Psoas muscle (tissue), 7 donors: ENCODE measurements at regions not wholly inside any gene's neighbourhood (a gene's known extent, or its start where the extent isn't known, plus 50 kb on each side); places are given as distances from the start of the nearest gene placed in this dataset.

Source experiments
- ATAC-seq, 4 donors: fragments of 200-7000 bp; cut with Tn5 transposase; one replicate each; pipeline ENCODE4 v1.9.1; 2020; ENCODE audit warnings: moderate library complexity in 3 of 4, mild to moderate bottlenecking in 2 of 4
- DNase-seq, 2 donors: peaks; one replicate each; pipeline ENCODE4 v3.0.0-alpha.2; 2020
- H3K27ac ChIP-seq: fragments of 200-600 bp; one replicate; pipeline ENCODE4 v1.8.0; 2022
- H3K27me3 ChIP-seq, 3 donors: fragments of 200-600 bp in 1 of 3; one replicate each; pipeline versions ENCODE4 v1.6.1 to v1.8.0; 2013 to 2022; ENCODE audit warnings: low read length in 2 of 3, mild to moderate bottlenecking in 2 of 3, moderate library complexity in 1 of 3; ENCODE audit not compliant: insufficient read depth in 3 of 3
- H3K36me3 ChIP-seq, 2 donors: fragments of 200-600 bp in 1 of 2; one replicate each; pipeline versions ENCODE4 v1.6.1 to v1.8.0; 2013 to 2022; ENCODE audit warnings: low read depth in 1 of 2, mild to moderate bottlenecking in 1 of 2, moderate library complexity in 1 of 2; ENCODE audit not compliant: insufficient read depth in 1 of 2
- H3K4me1 ChIP-seq: fragments of 200-600 bp; one replicate; pipeline ENCODE4 v1.8.0; 2022
- H3K4me3 ChIP-seq: fragments of 200-600 bp; one replicate; pipeline ENCODE4 v1.8.0; 2022; ENCODE audit warnings: mild to moderate bottlenecking
- H3K9me3 ChIP-seq: fragments of 200-600 bp; one replicate; pipeline ENCODE4 v1.8.0; 2022
- WGBS, 3 donors: extraction: QIAGEN DNeasy Blood & Tissue Kit; methylation state at CpG; one replicate each; pipeline versions ENCODE4 v1.1.6 to v1.1.7; 2013; 5-methylcytosine and 5-hydroxymethylcytosine counted together
- intact Hi-C, 2 donors: fragments of 100-400 bp; cut with DNase I; formaldehyde crosslinking; loops; one replicate each; pipeline versions ENCODE4 v1.11.0 to v1.14.2; 2022
- TF ChIP-seq, protein P1 (sequence below): fragments of 200-600 bp; IDR thresholded peaks from one replicate; pipeline ENCODE4 v1.8.0; 2022; ENCODE audit warnings: antibody characterized with exemption
- donor health status: healthy with polysubstance abuse.
- donor health status: DM: no; HTN: no; CAD: no; lungs with moderate emphysema.
- donor health status: Bipolar disorder and iron deficiency.
- donor health status: healthy.
- donor health status: DM: yes; HTN: yes; CAD: no.
- donor health status: DM: no; HTN: no; CAD: no.
- donor health status: DM: yes; HTN: yes; CAD: no.

DNA sequence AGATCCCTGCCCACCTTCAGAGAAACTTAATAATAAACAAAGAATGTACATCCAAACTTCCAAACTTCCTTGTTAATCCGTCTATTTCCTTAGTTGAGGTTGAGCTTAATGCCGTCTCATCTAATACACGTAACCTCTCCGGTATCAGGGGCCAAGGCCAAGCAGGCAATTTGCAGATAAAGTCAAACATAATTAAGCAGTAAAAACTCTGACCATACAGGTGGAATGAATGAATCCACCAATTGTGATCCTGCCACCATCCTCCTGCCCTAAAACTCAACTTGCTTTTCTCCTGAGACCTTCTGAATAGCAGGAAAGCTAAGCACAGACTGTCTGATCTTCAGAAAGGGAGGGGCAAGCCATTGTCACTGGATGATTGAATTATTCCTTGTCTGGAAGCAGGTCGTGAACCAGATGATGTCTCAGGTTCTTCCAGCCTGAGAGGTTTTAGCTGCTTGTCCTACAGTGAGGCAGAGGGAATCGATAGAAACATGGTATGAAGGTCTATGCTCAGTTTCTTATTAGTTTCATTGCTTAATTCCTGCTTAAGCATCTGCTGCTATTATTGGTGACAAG, 1111.8 kb upstream of the EEF2KMT start:
- no peaks in the 10 kb centered on the region for H3K27me3 ChIP-seq
- no peak overlapping the region for H3K27ac ChIP-seq
- TF ChIP-seq, protein P1, sequence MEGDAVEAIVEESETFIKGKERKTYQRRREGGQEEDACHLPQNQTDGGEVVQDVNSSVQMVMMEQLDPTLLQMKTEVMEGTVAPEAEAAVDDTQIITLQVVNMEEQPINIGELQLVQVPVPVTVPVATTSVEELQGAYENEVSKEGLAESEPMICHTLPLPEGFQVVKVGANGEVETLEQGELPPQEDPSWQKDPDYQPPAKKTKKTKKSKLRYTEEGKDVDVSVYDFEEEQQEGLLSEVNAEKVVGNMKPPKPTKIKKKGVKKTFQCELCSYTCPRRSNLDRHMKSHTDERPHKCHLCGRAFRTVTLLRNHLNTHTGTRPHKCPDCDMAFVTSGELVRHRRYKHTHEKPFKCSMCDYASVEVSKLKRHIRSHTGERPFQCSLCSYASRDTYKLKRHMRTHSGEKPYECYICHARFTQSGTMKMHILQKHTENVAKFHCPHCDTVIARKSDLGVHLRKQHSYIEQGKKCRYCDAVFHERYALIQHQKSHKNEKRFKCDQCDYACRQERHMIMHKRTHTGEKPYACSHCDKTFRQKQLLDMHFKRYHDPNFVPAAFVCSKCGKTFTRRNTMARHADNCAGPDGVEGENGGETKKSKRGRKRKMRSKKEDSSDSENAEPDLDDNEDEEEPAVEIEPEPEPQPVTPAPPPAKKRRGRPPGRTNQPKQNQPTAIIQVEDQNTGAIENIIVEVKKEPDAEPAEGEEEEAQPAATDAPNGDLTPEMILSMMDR: no peak
- DNase-seq: no peak
- ATAC-seq: no peak
- H3K4me3 ChIP-seq: no peak overlapping the region
- H3K4me1 ChIP-seq: no peaks in the 10 kb centered on the region
- no peaks in the 10 kb centered on the region for H3K36me3 ChIP-seq
- intact Hi-C loops: no loop called here
- H3K9me3 ChIP-seq: no peaks in the 10 kb centered on the region
- WGBS, 3 donors: 43 to 51% (median 49%) methylated on average over 6 of the region's 6 CpGs

DNA sequence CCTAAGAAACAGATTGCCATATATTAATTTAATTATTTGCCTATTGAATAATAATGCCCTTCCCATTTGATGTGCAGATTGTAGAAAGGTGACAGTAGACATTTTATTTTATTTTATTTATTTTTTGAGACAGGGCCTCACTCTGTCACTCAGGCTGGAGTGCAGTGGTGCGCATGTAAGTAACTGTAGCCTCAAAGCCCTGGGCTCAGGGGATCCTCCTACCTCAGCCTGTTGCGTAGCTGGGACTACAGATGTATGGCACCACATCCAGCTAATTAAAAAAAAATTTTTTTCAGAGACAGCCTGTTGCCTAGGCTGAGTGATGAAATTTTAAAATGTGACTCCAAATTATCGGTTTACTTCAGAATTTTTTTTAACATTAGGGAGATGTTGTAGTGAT, 1110.0 kb upstream of the EEF2KMT start:
- Histone ChIP-seq H3K4me3 (no peak overlapping the region), H3K9me3 (no peaks in the 10 kb centered on the region), H3K36me3 (no peaks in the 10 kb centered on the region), H3K27me3 (no peaks in the 10 kb centered on the region), H3K4me1 (no peaks in the 10 kb centered on the region), H3K27ac (no peak overlapping the region)
- 77 to 79% (median 79%) methylated on average over 3 of the region's 3 CpGs for WGBS, 3 donors
- intact Hi-C loops: no loop called here
- ATAC-seq (no peak), DNase-seq (no peak)
- TF ChIP-seq, protein P1: no peak

- ATAC-seq (no peak), DNase-seq (no peak)
- Histone ChIP-seq H3K27me3 (no peaks in the 10 kb centered on the region), H3K4me1 (no peaks in the 10 kb centered on the region), H3K9me3 (no peaks in the 10 kb centered on the region), H3K4me3 (no peak overlapping the region), H3K27ac (no peak overlapping the region), H3K36me3 (no peaks in the 10 kb centered on the region)
- TF ChIP-seq, protein P1: no peak
- WGBS, 3 donors: 35 to 46% (median 45%) methylated on average over 3 of the region's 3 CpGs
- intact Hi-C loops: no loop called here
These were observed 1109.5 kb upstream of the EEF2KMT start for GRCh38 chr16:6207124-6207523.

GRCh38 chr16:6206080-6206479, 1108.5 kb upstream of the EEF2KMT start:
- 53 to 62% (median 54%) methylated on average over 5 of the region's 5 CpGs for WGBS, 3 donors

More at GRCh38 chr16:6206080-6206479, 1108.5 kb upstream of the EEF2KMT start:
- no peak overlapping the region for H3K27ac ChIP-seq
- no peaks in the 10 kb centered on the region for H3K36me3 ChIP-seq
- intact Hi-C loops: no loop called here
- H3K9me3 ChIP-seq: no peaks in the 10 kb centered on the region
- no peak overlapping the region for H3K4me3 ChIP-seq
- ATAC-seq (no peak), DNase-seq (no peak)
- TF ChIP-seq, protein P1: no peak
- no peaks in the 10 kb centered on the region for H3K27me3 ChIP-seq
- H3K4me1 ChIP-seq: no peaks in the 10 kb centered on the region
